Testis (tissue), 2 donors: ENCODE measurements at regions not wholly inside any gene's neighbourhood (a gene's known extent, or its start where the extent isn't known, plus 50 kb on each side); places are given as distances from the start of the nearest gene placed in this dataset.
"Not testable (repeated sequence)": the region's sequence is repeated elsewhere in the genome, so short reads cannot be mapped to it uniquely, and the experiment has no call there.

Experiments
- POLR2A ChIP-seq: fragments of 450-650 bp; IDR thresholded peaks from one replicate; pipeline ENCODE4 v1.6.1; 2017; ENCODE audit warnings: antibody characterized with exemption, mild to moderate bottlenecking, moderate library complexity
- TF ChIP-seq, protein P1 (sequence below), 3 experiments: fragments of 450-650 bp in 2 of 3; fragments of 200-600 bp in 1 of 3; sonication (generic) in 1 of 3; IDR thresholded peaks; one replicate each; pipeline ENCODE4 v1.5.1; 2016 to 2019; ENCODE audit warnings: antibody characterized with exemption in 3 of 3, mild to moderate bottlenecking in 2 of 3, moderate library complexity in 1 of 3

DNA sequence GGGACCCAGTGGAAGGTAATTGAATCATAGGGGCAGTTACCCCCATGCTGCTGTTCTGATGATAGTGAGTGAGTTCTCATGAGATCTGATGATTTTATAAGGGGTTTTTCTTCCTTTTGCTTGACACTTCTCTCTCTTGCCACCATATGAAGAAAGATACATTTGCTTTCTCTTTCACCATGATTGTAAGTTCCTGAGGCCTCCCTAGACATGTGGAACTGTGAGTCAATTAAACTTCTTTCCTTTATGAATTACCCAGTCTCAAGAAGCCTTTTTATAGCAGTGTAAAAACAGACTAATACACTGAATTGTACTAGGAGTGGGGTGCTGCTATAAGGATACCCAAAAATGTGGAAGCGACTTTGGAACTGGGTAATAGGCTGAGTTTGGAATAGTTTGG, 205.2 kb downstream of the COX18 start:
- TF ChIP-seq, protein P1, sequence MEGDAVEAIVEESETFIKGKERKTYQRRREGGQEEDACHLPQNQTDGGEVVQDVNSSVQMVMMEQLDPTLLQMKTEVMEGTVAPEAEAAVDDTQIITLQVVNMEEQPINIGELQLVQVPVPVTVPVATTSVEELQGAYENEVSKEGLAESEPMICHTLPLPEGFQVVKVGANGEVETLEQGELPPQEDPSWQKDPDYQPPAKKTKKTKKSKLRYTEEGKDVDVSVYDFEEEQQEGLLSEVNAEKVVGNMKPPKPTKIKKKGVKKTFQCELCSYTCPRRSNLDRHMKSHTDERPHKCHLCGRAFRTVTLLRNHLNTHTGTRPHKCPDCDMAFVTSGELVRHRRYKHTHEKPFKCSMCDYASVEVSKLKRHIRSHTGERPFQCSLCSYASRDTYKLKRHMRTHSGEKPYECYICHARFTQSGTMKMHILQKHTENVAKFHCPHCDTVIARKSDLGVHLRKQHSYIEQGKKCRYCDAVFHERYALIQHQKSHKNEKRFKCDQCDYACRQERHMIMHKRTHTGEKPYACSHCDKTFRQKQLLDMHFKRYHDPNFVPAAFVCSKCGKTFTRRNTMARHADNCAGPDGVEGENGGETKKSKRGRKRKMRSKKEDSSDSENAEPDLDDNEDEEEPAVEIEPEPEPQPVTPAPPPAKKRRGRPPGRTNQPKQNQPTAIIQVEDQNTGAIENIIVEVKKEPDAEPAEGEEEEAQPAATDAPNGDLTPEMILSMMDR (IDR thresholded peaks at IDR 0.05), result not testable (repeated sequence)
- TF ChIP-seq POLR2A, result not testable (repeated sequence)
